GM21786 (cell line): ENCODE measurements at regions not wholly inside any gene's neighbourhood (a gene's known extent, or its start where the extent isn't known, plus 50 kb on each side); places are given as distances from the start of the nearest gene placed in this dataset.

Source experiments
- ATAC-seq: cut with Tn5 transposase; IDR thresholded peaks from one replicate; pipeline ENCODE4 v1.9.1; 2021; ENCODE audit not compliant: unreplicated experiment

DNA sequence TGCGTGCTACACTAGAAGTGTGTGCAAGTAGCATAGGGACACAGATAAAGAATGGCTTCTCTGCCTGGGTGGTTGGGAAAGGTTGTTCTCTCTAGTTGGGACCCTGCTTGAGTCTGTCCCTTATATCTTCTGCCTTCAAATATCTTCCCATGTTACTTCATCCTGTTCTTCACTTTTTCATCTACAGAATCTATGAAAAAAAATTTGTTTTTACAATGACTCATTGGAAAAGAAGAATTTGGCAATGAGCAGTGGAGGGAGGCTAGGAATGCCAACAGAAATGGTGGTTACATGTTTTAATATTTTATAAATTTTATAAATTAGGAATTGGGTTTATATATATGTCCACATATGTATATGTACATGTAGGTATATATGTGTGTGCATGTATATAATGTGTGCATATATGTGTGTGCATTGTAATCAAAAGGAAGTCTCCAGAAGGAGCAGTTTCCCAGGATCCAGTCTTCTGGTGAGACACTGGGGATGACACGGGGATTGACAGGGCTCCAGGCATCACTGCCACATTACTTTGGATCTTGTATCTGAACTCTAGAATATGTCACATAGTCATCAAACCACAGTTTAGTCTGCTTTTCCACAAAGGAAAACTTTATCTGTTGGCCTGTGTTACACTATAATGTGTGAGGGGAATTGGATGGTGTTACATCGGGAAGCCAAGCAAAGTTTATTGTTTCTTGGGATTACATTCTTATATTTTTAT lies 75.3 kb upstream of the RIPOR2 start:
- ATAC-seq, result no peak

DNA sequence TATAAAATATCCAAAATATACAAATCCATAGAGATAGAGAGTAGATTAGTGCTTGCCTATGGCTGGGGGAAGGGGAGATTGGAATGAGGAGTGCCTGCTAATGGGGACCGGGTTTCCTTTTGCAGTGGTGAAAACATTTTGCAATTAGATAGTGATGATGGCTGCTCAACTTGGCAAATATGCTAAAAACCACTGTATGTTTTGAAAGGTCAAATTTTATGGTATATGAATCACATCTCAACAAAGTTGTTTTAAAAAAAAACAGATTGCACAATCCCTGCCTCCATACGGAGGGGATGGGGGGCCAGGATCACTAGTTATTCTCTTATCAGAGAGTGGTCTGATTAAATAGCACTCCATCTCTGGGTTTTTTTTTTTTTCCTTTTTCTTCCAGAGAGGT lies 76.9 kb upstream of the RIPOR2 start:
- no peak for ATAC-seq

DNA sequence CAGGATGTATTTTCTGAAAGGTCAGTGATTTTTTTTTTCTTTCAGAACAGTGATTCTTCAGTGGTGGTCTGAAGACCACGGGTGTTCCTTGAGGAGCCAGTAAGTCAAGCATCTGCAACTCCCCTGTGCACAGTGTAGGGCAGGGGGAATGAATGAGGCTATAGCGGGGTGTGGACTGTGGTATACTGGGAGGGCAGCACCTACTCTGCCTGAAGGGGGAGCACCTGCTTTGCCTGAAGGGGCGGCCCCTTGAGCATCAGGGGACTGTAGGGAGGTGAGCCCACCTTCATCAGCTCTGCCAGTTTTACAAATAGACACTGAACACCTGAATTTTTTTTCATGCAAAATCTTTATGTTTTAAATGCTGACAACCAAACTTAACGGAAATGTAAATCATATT lies 77.5 kb upstream of the RIPOR2 start:
- ATAC-seq, result peak; percentile 49

DNA sequence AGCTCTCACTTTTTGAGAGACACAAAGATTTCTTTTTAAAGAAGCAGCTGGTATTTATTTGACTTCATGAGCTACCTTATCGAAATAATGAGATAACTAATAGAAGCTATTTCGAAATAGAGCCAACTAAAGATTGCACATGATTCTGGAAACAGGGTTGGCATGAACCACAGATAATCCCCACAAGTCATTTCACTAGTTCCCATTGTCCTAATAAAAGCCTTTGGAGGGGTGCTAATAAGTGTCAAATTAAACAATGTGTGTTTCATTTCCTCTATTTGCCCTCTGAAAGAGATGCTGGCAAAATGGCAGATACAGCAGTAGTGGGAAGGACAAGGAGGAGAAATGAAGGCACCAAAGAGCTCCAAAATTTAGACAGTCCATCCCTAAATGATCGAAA lies 78.6 kb upstream of the RIPOR2 start:
- no peak for ATAC-seq

DNA sequence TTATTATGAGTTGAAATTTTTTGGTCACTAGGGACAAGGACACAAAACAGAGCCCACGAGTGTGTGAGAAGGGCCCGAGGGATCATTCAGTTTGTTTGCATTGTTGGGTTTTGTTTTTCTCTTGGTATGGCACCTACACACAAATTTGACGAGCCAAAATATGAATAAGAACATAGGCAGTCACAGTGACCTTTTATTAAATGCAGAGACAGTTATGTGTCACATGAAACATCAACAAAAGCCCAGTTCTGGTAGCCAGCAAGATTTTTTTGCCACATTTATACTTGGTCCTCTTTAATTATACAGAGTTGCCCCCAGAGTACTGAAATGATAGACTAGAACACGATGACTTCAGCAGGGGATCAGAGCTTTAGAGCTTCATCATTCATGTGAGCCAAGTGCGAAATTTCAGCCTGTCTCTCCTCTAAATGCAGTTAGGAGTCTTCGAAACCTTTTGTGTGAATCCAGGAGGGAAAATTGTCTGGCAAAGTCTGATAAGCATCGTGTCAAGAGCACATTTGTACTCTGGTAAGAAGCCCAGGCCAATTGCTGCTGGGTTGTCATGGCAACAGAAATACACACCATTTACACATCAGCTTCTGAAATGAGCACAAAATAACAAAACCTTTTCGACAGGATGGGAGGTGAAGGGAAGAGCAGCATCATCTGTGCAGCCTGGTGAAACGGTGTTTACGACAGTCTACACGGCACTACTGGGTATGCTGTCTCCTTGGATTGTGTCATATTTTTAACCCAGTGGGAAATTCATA lies 79.2 kb upstream of the RIPOR2 start:
- no peak for ATAC-seq

DNA sequence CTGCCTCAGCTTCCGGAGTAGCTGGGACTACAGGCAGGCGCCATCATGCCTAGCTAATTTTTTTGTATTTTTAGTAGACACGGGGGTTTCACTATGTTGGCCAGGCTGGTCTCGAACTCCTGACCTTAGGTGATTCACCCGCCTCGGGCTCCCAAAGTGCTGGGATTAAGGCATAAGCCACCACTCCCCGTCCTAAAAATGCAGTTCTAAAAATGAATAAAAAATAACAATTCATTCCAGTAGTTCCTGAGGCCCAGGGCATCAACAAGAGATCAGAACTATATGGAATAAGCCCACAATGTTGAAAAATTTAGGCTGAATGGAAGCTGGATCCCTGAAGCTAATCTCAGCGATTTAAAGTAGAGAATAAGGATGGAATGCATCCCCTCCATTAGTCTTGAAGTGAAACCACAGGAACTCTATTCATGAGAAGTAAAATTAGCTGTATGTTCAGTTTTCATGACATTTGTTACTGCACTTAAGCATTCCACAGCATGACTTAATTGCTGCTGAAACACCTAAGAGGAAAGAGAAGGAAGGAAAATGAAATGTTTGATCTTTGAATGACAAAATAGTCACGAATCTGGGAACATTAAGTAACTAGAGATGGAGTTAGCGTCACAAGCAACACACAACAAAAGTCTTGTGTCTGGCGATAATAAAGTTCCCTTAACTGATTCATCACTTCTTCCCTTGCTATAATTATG lies 80.4 kb upstream of the RIPOR2 start:
- no peak for ATAC-seq

DNA sequence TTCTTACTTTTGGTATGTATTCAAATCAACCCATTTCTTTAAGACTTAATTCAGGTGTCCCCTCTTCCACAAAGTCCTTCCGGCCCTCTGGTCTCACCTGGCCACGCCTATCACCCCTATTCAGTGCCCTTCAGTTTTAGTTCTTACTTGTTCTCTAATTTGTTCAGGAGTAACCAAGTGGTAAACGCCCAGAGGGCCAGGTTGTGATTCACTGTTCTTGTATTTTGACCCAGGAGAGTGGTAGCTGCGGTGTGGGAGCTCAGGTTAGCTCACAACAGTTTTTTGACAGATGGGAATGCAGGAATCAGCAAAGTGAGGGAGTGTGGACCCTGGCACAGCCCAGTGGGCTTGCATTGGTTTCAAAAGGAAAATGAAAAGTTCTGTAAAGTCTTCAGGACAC lies 81.7 kb upstream of the RIPOR2 start:
- ATAC-seq, result no peak

DNA sequence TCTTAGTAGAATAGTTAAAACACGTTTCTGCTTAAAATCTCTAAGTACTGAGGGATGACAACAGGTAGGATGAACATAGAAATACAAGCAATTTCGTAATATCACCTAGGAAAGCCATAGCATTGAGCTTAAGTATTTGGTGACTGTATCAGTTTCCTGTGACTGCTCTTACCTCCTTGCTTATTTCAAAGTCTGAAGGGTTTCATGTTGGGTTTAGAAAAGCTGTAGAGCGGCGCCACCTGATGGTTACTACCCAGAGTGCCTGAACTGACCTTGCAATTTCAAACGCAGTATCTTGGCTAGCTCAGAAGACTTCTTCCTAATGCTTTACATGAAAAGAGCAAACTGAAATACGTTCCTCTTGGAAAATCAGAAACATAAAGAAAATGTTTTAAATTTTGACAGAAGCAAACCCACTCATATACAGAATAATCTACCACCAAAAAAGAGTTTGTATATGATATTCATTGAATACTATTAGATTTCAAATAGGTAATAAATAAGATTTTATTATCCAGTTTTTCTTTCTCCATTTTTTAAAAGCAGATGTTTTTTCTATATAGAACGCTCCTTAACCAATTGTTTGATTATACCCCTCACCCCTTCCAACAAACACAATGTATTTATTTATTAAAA lies 82.3 kb upstream of the RIPOR2 start:
- peak; percentile 58 for ATAC-seq

DNA sequence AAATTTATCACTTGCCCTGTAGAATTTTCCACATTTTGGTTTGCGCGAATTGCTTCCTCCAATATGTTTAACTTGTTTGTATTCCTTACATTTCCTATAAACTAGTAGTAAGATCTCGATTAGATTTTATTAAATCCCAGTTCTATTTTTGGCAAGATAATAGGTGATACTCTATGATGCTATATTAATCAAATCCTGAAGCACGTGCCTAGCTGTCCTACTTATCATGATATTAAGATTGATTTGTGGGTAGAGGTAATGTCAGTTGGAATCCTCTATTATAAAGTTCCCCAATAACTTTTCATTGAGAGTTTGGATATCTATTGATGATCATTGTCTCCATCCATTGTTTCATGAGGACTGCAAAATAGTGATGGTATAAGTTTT lies 82.8 kb upstream of the RIPOR2 start:
- ATAC-seq, result no peak

DNA sequence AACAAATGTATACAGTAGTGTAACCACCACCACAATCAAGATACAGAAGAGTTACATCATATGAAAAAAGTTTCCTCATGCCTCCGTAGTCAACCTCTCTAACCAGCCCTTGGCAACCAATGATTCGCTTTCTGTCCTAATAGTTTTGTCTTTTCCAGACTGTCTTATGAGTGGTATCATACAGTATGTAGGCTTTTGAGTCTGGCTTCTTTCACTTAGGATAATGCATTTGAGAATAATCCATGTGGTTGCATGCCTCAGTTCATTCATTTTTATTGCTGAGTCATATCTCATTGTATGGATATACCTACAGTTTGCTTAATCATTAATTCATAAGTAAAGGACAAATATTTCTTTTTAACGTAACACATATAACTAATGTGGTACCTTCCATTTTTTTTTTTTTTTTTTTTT lies 86.4 kb upstream of the RIPOR2 start:
- no peak for ATAC-seq

DNA sequence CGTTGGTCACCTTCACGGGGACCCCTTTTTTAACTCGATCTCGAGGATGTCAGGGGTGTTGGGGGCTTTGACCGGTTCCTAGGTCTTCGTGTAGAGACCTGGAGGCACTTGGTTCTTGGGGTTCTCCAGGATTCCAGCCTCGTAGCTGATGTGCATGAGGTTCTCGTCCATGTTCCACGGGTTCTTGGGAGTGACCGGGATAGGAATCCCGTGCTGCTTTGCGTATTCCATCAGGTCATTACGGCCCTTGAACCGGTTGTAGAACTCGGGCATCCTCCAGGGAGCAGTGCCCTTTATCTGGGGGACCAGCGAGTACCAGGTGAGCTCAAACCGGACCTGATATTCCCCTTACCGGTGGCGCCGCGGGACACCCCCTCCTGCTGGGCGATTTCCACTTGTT lies 88.0 kb upstream of the RIPOR2 start:
- ATAC-seq, result no peak

DNA sequence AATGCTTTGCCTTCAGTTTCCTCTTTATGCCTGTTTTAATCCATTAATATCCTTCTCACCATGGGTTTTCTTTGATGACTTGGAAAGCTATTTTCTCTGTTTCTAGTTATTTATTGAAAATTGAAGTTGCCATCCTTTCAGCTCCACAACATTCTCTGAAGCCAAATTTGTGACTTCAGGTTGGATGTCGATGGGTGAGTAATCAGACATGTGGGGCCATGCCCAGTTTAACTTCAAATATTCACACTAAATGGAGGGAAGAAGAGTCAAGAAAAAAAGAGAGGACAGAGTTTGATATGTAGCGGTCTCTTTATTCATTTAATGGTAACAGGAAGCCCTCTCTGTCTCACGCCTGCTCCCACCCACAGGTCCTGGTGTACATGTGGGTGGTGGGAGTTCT lies 89.1 kb upstream of the RIPOR2 start:
- ATAC-seq, result no peak

DNA sequence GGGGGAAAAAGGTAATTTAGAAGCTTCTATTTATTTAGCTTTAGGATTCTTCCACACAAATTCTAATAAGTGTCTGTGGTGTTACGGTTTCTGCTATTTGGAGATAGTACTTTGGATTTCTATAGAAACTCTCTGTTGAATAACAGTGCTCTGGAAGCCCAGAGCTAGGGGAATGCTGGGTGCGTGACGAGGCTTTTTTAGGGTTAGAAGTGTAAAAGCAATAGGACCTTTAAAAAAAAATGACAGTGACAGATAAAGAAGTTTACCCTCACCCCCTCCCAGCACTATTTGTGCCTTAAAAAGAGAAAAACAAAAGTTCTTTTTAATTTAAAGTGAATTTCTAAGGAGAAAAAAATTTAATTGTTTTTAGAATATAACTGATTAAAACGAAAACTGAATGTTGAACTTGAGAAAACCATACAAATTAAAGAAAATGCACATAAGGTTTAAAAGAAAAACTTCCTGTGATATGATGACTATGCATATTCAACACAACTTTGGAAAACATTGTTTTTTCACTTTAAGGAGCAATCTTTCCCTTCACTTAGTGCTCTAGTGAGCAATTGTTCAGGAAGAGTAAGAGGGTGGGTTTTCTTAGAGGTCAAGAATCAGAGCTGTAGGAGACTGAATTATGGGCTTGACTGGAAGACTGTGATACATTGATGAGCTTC lies 89.6 kb upstream of the RIPOR2 start:
- ATAC-seq, result no peak

DNA sequence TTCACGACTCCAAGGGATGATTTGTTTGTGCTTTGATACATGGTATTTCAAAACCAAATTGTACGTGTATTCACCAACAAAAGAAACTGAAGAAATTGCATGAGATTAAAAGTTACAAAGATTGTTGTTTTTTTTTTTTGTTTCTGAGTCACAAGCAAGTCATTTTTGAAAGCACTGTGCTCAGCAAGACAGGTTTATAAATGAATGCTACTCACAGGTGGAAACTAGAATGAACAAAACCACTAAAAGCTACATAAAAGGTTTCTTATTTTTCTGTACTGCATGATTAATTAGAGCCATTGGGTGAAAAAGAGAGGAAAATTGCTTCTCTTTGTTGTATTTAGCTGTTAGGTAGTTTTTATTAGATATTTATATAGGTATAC lies 90.2 kb upstream of the RIPOR2 start:
- ATAC-seq, result no peak

DNA sequence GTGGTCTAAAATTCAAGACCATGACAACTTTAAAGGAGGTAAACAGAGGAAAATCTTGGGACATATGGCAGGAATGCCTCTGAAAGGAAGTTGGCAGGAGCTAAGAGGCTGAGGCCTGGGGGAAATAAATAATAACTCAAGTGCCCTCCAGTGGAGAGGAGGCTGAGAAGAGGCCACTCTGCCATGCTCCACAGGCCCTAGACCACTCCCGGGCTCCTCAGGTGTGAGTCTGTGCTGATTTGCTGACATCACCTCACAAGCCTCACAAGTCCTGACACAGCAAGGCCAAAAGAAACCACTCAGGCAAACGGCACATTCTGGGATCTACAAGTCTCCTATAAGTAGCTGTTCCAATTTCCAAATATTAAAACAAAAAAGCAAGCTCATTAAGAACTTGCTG lies 91.0 kb upstream of the RIPOR2 start:
- no peak for ATAC-seq

DNA sequence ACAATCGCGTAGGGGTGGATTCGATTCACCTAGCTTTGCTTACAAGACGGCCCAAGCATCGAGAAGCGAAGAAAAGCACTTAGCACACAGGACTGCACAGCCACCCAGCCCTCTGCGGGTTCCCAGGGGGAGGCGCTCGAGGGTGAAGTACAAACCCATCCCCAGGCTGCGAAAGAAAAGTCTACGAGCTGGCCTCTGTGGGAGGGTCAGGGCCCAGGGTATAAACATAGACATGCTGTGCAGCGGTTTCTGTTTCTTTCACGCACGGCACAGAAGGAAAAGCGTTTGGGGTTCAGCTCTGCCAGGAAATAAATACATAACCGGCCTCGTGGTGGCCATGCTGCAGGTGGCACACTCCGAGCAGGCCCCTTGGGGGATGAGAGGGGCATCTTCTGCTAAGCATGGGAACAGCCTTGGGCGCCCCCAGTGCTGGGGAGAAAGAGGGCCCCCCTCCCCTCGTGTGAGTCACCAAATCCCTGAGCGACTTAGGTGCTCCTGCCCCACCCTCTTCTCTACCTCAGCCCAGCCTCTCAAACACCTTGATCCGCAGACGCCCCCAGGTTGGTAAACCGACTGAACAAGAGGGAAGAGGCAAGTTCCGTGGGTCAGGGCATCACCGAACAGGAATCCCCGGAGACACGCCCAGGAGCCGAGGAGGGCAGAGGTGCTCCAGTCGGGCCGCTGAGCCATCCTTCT lies 91.6 kb upstream of the RIPOR2 start:
- peak; percentile 94 for ATAC-seq

DNA sequence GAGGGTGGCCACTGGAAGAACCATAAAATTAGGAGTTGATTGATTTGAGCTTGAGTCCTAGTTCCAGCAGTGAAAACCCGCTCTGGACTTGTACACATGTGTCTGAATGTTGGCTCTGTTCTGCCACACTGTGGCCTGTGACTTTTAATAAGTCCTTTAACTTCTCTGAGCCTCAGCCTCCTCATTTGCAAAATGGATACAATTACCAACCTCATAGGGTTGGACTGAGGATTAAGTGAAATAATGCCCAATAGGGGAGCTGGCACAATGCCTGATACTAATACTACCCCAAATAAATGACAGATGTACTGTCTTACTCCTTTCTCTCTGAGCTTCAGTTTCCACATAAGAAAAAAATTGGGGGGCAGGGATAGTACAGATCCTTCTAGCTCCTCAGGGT lies 92.6 kb upstream of the RIPOR2 start:
- ATAC-seq, result no peak

DNA sequence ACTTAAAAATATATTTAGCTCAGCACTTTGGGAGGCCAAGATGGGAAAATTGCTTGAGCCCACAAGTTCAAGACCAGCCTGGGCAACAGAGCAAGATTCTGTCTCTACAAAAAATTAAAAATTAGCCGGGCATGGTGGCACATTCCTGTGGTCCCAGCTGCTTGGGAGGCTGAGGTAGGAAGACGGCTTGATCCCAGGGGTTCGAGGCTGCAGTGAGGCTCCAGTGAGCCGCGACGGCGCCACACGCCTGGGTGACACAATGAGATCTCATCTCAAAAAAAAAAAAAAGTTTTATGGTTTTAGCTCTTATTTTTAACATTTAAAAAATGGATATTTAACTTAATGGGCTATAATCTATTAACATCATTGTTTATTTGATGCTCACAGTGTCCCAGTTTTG lies 97.2 kb upstream of the RIPOR2 start:
- ATAC-seq, result no peak

DNA sequence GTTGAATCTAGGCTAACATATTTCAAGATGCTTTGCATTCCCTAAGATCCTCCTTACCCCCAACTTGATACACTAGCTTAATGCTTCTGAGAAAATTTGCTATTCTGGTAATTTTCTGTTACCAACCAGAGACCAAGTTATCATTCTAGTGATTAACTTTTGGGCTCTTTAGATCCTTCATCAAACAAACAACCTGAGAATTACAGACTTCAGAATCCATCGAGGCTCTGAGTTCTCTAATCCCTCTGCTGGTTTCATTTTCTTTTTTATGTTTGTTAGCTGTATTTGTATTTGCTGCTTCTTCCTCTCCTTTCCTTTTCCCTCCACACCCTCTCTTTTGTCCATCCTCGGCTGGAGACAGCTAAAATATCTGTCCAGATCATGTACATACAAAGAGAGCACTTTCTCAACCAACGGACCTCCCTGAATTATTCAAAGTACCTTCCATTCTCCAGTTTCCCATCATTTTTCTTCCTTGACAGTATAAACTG lies 98.7 kb upstream of the RIPOR2 start:
- ATAC-seq, result no peak

DNA sequence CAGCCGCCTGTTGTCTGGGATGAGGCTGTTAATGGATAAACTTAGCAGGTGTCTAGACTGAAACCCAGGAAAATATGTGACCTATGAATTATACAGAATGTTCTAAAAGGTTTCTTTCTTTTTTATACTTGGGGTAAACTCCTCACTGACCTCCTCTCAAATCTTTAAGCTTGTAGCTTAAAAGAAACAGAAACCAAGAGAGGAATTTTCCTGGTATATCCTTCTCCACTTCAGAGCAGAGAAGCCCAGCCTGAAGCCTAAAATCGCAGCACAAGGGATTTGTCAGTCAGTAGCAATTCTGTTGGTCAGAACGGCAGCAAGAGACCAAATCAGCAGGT lies 99.4 kb upstream of the RIPOR2 start:
- peak; percentile 37 for ATAC-seq
